Upper lobe of left lung (tissue), 6 donors: ENCODE measurements at regions not wholly inside any gene's neighbourhood (a gene's known extent, or its start where the extent isn't known, plus 50 kb on each side); places are given as distances from the start of the nearest gene placed in this dataset.

ENCODE experiments used
- ATAC-seq, 2 donors: fragments of 200-7000 bp; cut with Tn5 transposase; one replicate each; pipeline ENCODE4 v1.9.1; 2022; ENCODE audit warnings: mild to moderate bottlenecking in 2 of 2, moderate library complexity in 2 of 2; ENCODE audit not compliant: low FRiP score in 2 of 2
- DNase-seq, 2 donors: peaks; one replicate each; pipeline ENCODE4 v3.0.0-alpha.2; 2019 to 2020
- H3K27ac ChIP-seq, 4 donors: fragments of 200-600 bp; sonication (generic); one replicate each; pipeline ENCODE4 v1.5.1; 2016 to 2019
- H3K27me3 ChIP-seq, 4 donors: fragments of 200-600 bp; sonication (generic); one replicate each; pipeline ENCODE4 v1.5.1; 2017 to 2019
- H3K36me3 ChIP-seq, 4 donors: fragments of 200-600 bp; sonication (generic); one replicate each; pipeline ENCODE4 v1.5.1; 2016 to 2019
- H3K4me1 ChIP-seq, 4 donors: fragments of 200-600 bp; sonication (generic); one replicate each; pipeline ENCODE4 v1.5.1; 2018 to 2019
- H3K4me3 ChIP-seq, 4 donors: fragments of 200-600 bp; sonication (generic); one replicate each; pipeline ENCODE4 v1.5.1; 2017 to 2019; ENCODE audit warnings: mild to moderate bottlenecking in 2 of 4, moderate library complexity in 1 of 4
- H3K9me3 ChIP-seq, 4 donors: fragments of 200-600 bp; sonication (generic); one replicate each; pipeline ENCODE4 v1.5.1; 2018 to 2019
- EP300 ChIP-seq, 4 donors: sonication (generic); formaldehyde crosslinking; IDR thresholded peaks; one replicate each; pipeline ENCODE4 v1.5.1; 2017; ENCODE audit warnings: antibody characterized with exemption in 4 of 4, control low read depth in 2 of 4
- POLR2A ChIP-seq, 4 donors: fragments of 450-650 bp; IDR thresholded peaks; one replicate each; pipeline ENCODE4 v1.5.1; 2016 to 2017; ENCODE audit warnings: antibody characterized with exemption in 4 of 4, mild to moderate bottlenecking in 2 of 4
- POLR2AphosphoS5 ChIP-seq, 2 donors: sonication (generic); formaldehyde crosslinking; IDR thresholded peaks; one replicate each; pipeline ENCODE4 v1.5.1; 2017; ENCODE audit warnings: antibody characterized with exemption in 2 of 2
- WGBS, 2 donors: methylation state at CpG; one replicate each; pipeline ENCODE4 v1.1.5; 2017 to 2018; 5-methylcytosine and 5-hydroxymethylcytosine counted together
- TF ChIP-seq, protein P1 (sequence below), 6 experiments: fragments of 450-650 bp in 4 of 6; fragments of 200-600 bp in 2 of 6; sonication (generic) in 2 of 6; IDR thresholded peaks; one replicate each; pipeline ENCODE4 v1.5.1; 2016 to 2019; ENCODE audit warnings: antibody characterized with exemption in 6 of 6
- donor health status: DM: no; HTN: no; CAD: no; lungs with moderate emphysema.
- donor health status: DM: no; HTN: yes; CAD: no; lungs with severe emphysema.

DNA sequence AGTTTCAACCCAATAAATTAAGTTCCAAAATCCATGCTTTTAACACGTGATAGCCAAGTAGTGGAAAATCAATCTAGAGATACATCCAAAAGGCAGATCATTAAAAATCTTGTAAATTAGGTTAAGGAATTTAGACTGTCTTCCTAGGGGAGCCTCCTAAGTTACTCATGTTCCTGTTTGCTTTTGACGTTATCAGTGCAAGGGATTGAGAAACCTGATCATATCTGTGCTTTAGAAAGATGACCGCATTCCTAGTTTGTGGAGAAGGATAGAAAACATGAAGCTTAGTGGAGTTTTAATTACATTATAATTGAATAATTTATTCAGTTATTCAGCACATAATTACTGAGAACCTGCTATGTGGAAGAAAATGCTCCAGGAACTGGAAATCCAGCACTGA, 251.0 kb upstream of the ARGLU1 start:
- Histone ChIP-seq H3K4me3 (no peak overlapping the region), H3K9me3 (no peaks in the 10 kb centered on the region), H3K27me3 (no peaks in the 10 kb centered on the region), H3K4me1 (no peaks in the 10 kb centered on the region), H3K27ac (no peak overlapping the region), H3K36me3 (no peaks in the 10 kb centered on the region)
- ATAC-seq (no peak), DNase-seq (no peak)
- TF ChIP-seq EP300 (IDR thresholded peaks at IDR 0.05) (no peak), POLR2AphosphoS5 (IDR thresholded peaks at IDR 0.05) (no peak), POLR2A (IDR thresholded peaks at IDR 0.05) (no peak)
- TF ChIP-seq, protein P1, sequence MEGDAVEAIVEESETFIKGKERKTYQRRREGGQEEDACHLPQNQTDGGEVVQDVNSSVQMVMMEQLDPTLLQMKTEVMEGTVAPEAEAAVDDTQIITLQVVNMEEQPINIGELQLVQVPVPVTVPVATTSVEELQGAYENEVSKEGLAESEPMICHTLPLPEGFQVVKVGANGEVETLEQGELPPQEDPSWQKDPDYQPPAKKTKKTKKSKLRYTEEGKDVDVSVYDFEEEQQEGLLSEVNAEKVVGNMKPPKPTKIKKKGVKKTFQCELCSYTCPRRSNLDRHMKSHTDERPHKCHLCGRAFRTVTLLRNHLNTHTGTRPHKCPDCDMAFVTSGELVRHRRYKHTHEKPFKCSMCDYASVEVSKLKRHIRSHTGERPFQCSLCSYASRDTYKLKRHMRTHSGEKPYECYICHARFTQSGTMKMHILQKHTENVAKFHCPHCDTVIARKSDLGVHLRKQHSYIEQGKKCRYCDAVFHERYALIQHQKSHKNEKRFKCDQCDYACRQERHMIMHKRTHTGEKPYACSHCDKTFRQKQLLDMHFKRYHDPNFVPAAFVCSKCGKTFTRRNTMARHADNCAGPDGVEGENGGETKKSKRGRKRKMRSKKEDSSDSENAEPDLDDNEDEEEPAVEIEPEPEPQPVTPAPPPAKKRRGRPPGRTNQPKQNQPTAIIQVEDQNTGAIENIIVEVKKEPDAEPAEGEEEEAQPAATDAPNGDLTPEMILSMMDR (IDR thresholded peaks at IDR 0.05), result no peak
- 79 to 94% methylated on average over 3 of the region's 3 CpGs for WGBS, 2 donors

DNA sequence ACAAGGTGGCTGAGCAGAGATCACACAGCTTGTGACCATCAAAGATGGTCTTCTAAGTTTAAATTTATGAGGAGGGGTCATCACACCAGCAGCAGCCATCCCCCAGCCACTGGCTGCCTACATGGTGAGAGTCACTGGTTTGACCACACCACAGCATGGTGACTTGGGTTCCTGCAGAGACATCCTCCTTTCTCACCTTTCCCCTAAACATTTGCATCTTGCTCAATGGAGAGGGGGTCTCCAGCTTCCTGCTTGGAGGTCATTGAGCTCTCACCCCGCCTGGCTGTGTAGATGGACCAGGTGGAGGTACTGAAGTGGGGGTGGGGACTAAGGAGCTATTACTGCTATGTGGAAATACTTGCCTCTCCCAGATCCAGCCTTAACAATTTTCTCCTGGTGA, 247.6 kb upstream of the ARGLU1 start:
- H3K4me3 ChIP-seq, result no peak overlapping the region
- WGBS, 2 donors, result 60 to 71% methylated on average over 1 of the region's 1 CpG
- DNase-seq, result no peak

DNA sequence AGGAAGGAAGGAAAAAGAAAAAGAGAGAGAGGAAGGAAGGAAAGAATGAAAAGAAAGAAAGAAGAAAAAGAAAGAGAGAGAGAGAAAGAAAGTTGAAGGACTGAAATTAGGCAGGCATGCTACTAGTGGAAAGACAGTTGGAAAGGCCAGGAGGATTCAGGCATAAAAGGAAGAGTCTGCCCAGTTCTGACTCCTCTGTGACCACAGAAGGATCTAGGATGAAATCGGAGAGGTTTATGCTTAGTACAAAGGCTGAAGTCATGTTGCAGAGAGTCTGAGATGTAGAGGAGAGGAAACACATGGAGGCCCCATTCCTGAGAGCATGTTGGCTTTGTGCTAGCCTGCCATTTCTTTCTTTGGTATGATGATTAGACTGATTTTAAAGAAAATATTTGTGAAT, 246.5 kb upstream of the ARGLU1 start:
- H3K9me3 ChIP-seq, result no peaks in the 10 kb centered on the region
- no peak for DNase-seq
- ATAC-seq, result no peak
- 62 to 67% methylated on average over 1 of the region's 1 CpG for WGBS, 2 donors
- no peaks in the 10 kb centered on the region for H3K4me1 ChIP-seq
- no peak overlapping the region for H3K4me3 ChIP-seq
- no peaks in the 10 kb centered on the region for H3K27me3 ChIP-seq
- no peak overlapping the region for H3K27ac ChIP-seq
- H3K36me3 ChIP-seq, result no peaks in the 10 kb centered on the region
- TF ChIP-seq EP300 (IDR thresholded peaks at IDR 0.05) (no peak), POLR2A (IDR thresholded peaks at IDR 0.05) (no peak), POLR2AphosphoS5 (IDR thresholded peaks at IDR 0.05) (no peak)
- TF ChIP-seq, protein P1 (IDR thresholded peaks at IDR 0.05), result no peak

More for the DNA sequence above, 247.6 kb upstream of the ARGLU1 start:
- no peaks in the 10 kb centered on the region for H3K27me3 ChIP-seq
- no peaks in the 10 kb centered on the region for H3K9me3 ChIP-seq
- TF ChIP-seq EP300 (IDR thresholded peaks at IDR 0.05) (no peak), POLR2AphosphoS5 (IDR thresholded peaks at IDR 0.05) (no peak), POLR2A (IDR thresholded peaks at IDR 0.05) (no peak)
- TF ChIP-seq, protein P1 (IDR thresholded peaks at IDR 0.05), result no peak
- ATAC-seq, result no peak
- H3K4me1 ChIP-seq, result no peaks in the 10 kb centered on the region
- H3K27ac ChIP-seq, result no peak overlapping the region
- H3K36me3 ChIP-seq, result no peaks in the 10 kb centered on the region

DNA sequence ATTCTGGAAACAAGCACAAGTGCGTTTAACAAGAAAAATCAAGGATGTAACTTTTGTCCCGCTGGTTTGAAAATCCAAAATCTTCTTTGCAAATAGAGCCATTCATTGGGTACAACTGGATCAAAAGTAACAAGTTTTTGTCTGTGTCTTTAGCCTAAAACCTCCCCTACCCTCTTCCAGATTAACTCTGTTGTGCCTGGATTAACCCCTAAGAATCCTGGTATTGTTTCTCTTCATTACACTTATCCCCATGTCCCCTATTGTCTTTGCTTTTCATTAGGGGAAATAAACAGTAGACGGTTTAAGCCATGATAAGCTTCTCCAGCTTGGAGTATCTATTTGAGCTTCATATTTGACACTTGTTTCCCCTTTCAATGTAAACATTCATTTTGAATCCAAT, 242.1 kb upstream of the ARGLU1 start:
- Histone ChIP-seq H3K4me3 (no peak overlapping the region), H3K27ac (no peak overlapping the region), H3K9me3 (no peaks in the 10 kb centered on the region), H3K36me3 (no peaks in the 10 kb centered on the region), H3K27me3 (no peaks in the 10 kb centered on the region), H3K4me1 (no peaks in the 10 kb centered on the region)
- TF ChIP-seq POLR2AphosphoS5 (IDR thresholded peaks at IDR 0.05) (no peak), POLR2A (IDR thresholded peaks at IDR 0.05) (no peak), EP300 (IDR thresholded peaks at IDR 0.05) (no peak)
- TF ChIP-seq, protein P1 (IDR thresholded peaks at IDR 0.05), result no peak
- 78 to 84% methylated on average over 3 of the region's 3 CpGs for WGBS, 2 donors
- no peak for DNase-seq
- no peak for ATAC-seq

GRCh38 chr13:106804991-106805390, 237.1 kb upstream of the ARGLU1 start:
- H3K27me3 ChIP-seq, result no peaks in the 10 kb centered on the region
- no peaks in the 10 kb centered on the region for H3K9me3 ChIP-seq
- no peak for DNase-seq
- no peaks in the 10 kb centered on the region for H3K4me1 ChIP-seq
- no peak overlapping the region for H3K27ac ChIP-seq
- no peak for ATAC-seq
- 76 to 78% methylated on average over 3 of the region's 3 CpGs for WGBS, 2 donors
- no peaks in the 10 kb centered on the region for H3K36me3 ChIP-seq
- H3K4me3 ChIP-seq, result no peak overlapping the region
- TF ChIP-seq POLR2AphosphoS5 (IDR thresholded peaks at IDR 0.05), result no peak
- no peak for TF ChIP-seq EP300 (IDR thresholded peaks at IDR 0.05)
- TF ChIP-seq, protein P1 (IDR thresholded peaks at IDR 0.05), result no peak
- TF ChIP-seq POLR2A (IDR thresholded peaks at IDR 0.05), result no peak
